Anterior cingulate cortex (tissue), 58 donors: ENCODE measurements at regions not wholly inside any gene's neighbourhood (a gene's known extent, or its start where the extent isn't known, plus 50 kb on each side); places are given as distances from the start of the nearest gene placed in this dataset.
"Not testable (repeated sequence)": the region's sequence is repeated elsewhere in the genome, so short reads cannot be mapped to it uniquely, and the experiment has no call there.

Experiments used
- DNase-seq, 58 donors: peaks; one replicate each; lab custom pipeline; 2025; lab: John Stamatoyannopoulos, UW

DNA sequence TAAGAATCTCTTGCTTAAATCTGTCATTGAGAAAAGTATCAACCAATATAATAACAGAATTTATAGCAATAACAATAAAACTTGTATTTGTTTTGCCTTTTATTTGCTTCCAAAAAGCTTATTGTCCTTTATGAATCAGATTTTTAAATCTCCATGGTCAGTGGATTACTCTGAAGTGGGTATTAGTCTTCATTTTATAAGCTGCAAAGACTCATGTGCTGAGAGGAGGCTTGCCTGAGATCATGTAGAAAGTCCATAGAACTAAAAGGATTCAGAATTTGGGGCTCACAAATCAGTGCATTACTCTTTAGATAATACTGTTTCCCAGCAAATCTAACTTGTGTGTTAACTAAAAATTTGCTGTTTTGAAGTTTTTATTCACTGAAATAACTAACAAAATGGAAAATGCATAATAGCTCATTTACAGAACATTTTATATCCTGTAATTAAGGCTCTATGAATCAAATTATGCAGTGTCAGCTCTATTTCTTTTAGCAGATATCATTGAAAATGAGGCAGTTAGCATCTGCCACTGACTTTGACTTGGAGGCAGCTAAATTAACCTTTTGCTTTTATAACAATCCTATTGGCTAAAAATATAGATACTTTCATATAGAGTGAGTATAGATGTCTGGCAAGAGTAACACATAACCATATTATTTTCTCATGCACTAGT lies 781.1 kb upstream of the CITED2 start:
- no peak for DNase-seq

DNA sequence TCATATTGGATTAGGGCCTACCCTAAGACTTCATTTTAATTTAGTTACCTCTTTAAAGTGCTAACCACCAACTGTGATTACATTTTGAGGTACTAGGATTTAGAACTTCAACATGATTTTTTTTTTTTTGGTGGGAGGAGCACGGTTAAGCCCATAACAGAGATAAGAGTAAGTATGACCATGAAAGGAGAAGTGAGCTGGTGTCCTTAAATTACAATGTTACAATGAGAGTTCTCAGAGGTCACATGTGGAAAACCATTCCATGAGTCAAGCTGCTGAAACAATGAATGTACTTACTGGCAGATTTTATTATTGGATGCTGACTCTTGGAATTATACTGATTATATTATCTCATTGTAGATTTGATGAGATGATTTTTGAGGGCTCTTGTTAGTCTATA lies 779.3 kb upstream of the CITED2 start:
- no peak for DNase-seq

- not testable (repeated sequence) for DNase-seq
Measured at GRCh38 chr6:140147825-140148814, 773.7 kb upstream of the CITED2 start.

DNA sequence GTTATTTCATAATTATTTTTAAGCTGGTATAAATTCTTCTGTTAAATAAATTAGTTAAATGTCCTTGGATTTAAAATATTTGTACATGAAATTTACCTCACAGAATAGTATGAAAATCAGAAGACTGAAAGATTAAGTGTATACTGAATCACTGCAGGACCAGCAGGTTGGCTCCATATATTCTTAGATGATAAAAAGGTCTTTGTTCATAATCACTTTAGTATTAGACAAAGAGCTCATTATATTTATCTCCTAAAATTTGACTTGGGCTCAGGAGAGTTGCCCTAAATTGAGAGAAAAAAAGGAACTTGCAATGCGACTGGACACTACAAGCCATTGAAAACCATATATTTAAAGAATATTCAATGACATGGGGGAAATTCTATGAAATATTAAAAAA lies 766.4 kb upstream of the CITED2 start:
- DNase-seq: no peak

GRCh38 chr6:140138311-140139010 lies 764.0 kb upstream of the CITED2 start:
- no peak for DNase-seq

DNA sequence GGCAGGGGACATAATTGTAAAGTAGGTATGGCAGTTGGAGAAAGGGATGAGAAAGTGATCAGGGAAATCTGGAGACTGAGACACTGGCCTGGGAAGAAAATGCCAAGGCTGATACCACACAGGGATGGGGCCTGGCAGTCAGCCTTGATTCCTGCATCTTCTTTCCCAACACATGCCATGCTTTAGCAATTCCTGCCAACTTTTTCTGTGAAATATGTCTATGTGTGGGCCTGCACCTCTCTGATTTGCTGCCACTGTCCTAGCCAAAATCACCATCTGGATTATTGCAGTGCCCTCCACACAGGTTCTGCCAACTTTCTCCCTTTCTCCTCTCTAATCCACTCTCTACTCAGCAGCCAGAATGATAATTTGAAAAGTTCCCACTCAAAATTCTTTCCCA lies 759.8 kb upstream of the CITED2 start:
- no peak for DNase-seq

DNA sequence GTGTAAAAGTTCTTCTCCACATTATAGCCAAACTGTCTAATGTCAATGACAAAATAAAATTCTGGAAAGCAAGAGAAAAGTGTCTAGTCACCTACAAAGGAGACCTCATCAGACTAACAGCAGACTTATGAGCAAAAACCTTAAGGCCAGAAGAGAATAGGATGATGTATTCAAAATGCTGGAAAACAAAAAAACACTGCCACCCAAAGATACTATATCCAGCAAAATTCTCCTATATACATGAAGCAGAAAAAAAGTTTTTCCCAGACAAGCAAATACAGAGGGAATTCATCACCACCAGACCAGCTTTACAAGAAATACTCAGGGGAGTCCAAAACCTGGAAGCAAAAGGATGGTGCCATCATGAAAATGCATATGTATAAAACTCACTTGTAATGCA lies 755.6 kb upstream of the CITED2 start:
- DNase-seq: no peak

GRCh38 chr6:140124498-140124897 lies 750.0 kb upstream of the CITED2 start:
- no peak for DNase-seq

- DNase-seq: no peak
Measured at GRCh38 chr6:140108167-140108566, 733.7 kb upstream of the CITED2 start.

DNA sequence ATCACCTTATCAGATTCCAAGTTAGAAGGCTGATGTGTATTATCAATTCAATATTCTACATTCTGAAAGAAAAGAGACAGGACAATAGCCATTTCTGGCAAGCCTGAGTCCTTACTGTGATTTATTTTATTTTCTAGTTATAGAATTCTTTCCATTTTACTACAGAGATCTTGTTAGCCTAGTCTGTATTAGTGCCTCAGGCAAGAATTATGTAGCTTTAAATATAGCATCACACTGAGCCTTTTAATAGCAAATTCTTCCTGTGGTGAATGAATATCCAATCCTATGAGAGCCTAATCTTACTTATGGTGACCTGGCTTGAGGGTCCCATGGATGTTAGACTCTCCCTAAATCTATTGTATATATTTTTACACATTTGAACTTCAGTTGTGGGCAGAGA lies 732.8 kb upstream of the CITED2 start:
- no peak for DNase-seq

GRCh38 chr6:140105857-140106256 lies 731.4 kb upstream of the CITED2 start:
- DNase-seq: no peak

- no peak for DNase-seq
Measured at GRCh38 chr6:140105241-140105640, 730.8 kb upstream of the CITED2 start.

DNA sequence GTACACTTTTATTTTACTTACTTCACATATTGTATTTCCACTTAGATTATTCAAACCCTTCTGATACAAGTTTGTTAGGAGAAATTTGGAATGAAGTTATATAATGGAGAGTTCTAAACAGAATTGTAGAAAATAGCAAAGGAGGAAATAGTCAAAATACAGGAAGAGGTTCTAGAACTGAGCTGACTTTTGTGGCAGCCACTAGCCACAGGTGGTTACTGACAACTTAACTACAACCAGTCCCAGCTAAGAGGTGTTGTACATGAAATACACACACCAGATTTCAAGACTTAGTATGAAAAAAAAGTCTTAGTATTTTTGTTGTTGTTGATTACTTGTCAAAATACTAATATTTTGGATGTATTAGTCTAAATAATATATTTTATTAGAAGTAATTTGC lies 727.4 kb upstream of the CITED2 start:
- no peak for DNase-seq

DNA sequence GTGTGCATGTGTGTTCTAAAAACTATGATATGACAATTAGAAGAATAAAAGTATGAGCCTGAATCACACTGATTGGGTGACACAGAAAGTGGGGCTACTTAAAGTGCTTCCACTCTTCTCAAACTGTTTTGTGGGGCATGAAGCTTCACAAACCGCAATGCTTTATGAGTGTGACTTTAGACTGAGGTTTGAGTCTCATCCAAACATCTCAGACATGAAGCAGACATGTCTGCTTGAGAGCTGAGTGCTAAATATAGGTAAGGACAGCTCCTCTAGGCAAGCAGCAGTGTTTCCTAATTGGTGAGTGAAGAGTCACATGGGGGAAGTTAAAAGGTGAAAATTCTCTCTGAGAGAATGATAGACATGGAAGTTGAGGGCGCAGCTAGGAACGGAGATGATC lies 726.9 kb upstream of the CITED2 start:
- no peak for DNase-seq

DNA sequence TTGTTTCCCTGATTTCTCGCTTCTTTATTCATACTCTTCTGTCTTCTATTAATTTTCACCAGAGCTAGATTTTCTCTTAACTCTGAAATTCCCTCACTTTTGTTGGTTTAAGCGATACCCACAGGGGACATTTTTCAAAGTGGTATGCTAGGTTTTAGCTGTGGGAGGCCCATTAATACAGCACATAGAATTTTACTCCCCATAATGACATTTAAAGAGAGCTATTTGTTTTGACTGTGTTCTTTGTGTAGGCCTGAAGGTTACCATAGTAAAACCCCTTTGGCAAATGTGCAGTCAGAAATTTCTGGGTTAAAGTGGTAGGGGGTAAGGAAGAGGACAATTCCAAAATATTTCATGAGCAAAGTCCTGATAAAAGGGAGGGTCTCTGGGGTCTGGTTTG lies 721.1 kb upstream of the CITED2 start:
- no peak for DNase-seq

GRCh38 chr6:140091895-140092294 lies 717.4 kb upstream of the CITED2 start:
- DNase-seq: no peak

DNA sequence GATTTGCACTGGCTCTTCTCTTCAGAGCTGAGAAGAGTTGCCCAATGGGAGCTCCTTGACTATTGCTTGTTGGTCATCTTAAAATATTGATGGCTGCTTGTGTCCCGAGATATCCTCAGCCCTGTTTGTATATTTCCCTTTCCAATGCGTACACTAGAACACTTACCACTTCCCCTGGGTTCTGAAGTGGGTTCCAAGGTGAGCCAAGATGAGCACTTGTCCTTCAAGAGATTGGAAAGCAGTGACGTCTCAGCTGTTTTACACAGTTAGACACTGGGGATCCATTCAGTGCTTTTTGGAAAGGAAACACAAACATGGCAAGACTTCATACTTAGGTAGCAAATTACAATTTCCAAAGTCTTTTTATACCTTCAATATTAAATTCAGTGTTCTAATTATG lies 716.4 kb upstream of the CITED2 start:
- DNase-seq: no peak

GRCh38 chr6:140083375-140083774 lies 708.9 kb upstream of the CITED2 start:
- DNase-seq: no peak

GRCh38 chr6:140082867-140083297 lies 708.4 kb upstream of the CITED2 start:
- no peak for DNase-seq

GRCh38 chr6:140079328-140079727 lies 704.9 kb upstream of the CITED2 start:
- DNase-seq: peak in 2 of 58 donors; percentile 3 to 12

- DNase-seq: peak in 1 of 58 donors; percentile 2
Measured at GRCh38 chr6:140078561-140079125, 704.2 kb upstream of the CITED2 start.
